IMR-90 (cell line): ENCODE measurements at regions not wholly inside any gene's neighbourhood (a gene's known extent, or its start where the extent isn't known, plus 50 kb on each side); places are given as distances from the start of the nearest gene placed in this dataset.

Experiments used
- ATAC-seq: fragments of 200-7000 bp; cut with Tn5 transposase; 2 replicates; pipeline ENCODE4 v1.9.1; 2020; ENCODE audit warnings: low read depth, mild to moderate bottlenecking, moderate library complexity
- BruUV-seq: library from RNA; stranded (reverse); fragments of 400-500 nt; replicated peaks from 2 replicates; lab custom pipeline; 2021; lab: Mats Ljungman, UMichigan
- CTCF ChIA-PET: fragments of 300-600 bp; formaldehyde crosslinking; extraction: SDS; loops from one replicate; lab custom pipeline; 2021; ENCODE audit warnings: antibody characterized with exemption; lab: Yijun Ruan, JAX
- POLR2A ChIA-PET: fragments of 300-600 bp; sonication (Branson Sonifier 250); formaldehyde crosslinking; loops from one replicate; lab custom pipeline; 2022; ENCODE audit warnings: antibody characterized with exemption; ENCODE audit not compliant: unreplicated experiment; lab: Charles Lee
- DNase-seq: peaks from one replicate; pipeline ENCODE4 v3.0.0; 2013
- H2AFZ ChIP-seq: replicated peaks from 2 replicates; pipeline ENCODE3; 2013; ENCODE audit warnings: low read length, mild to moderate bottlenecking; ENCODE audit not compliant: poor library complexity
- H2AK5ac ChIP-seq: 2 replicates; pipeline ENCODE4 v1.6.1; 2013; ENCODE audit warnings: low read depth, low read length, inconsistent platforms
- H2AK9ac ChIP-seq: replicated peaks from 2 replicates; pipeline ENCODE3; 2013; ENCODE audit warnings: mild to moderate bottlenecking, low read depth, low read length, moderate library complexity; ENCODE audit not compliant: poor library complexity
- H2BK120ac ChIP-seq: 2 replicates; pipeline ENCODE4 v1.6.1; 2013; ENCODE audit warnings: low read depth, low read length, inconsistent platforms
- H2BK15ac ChIP-seq: 3 replicates; pipeline ENCODE4 v1.6.1; 2013; ENCODE audit warnings: low read depth, low read length, inconsistent platforms
- H2BK20ac ChIP-seq: 2 replicates; pipeline ENCODE4 v1.6.1; 2013; ENCODE audit warnings: low read depth, mild to moderate bottlenecking, inconsistent platforms, low read length, moderate library complexity
- H2BK5ac ChIP-seq: 2 replicates; pipeline ENCODE4 v1.6.1; 2013; ENCODE audit warnings: mild to moderate bottlenecking, low read depth, low read length, inconsistent platforms; ENCODE audit not compliant: poor library complexity, severe bottlenecking
- H3K14ac ChIP-seq: replicated peaks from 2 replicates; pipeline ENCODE4 v1.6.1; 2013; ENCODE audit warnings: low read depth, low read length, inconsistent platforms
- H3K18ac ChIP-seq: 2 replicates; pipeline ENCODE4 v1.6.1; 2013; ENCODE audit warnings: low read depth, low read length, control low read depth
- H3K23ac ChIP-seq: 2 replicates; pipeline ENCODE4 v1.6.1; 2013; ENCODE audit warnings: low read depth, low read length, inconsistent platforms
- H3K27ac ChIP-seq: 2 replicates; pipeline ENCODE4 v1.5.1; 2013; ENCODE audit warnings: mild to moderate bottlenecking, control low read depth, low read length; ENCODE audit not compliant: insufficient read depth
- H3K27me3 ChIP-seq: 2 replicates; pipeline ENCODE4 v1.6.1; 2013; ENCODE audit warnings: low read length; ENCODE audit not compliant: control insufficient read depth, insufficient read depth
- H3K36me3 ChIP-seq: 2 replicates; pipeline ENCODE4 v1.6.1; 2013; ENCODE audit warnings: low read length, mixed read lengths; ENCODE audit not compliant: control insufficient read depth, insufficient read depth
- H3K4ac ChIP-seq: 2 replicates; pipeline ENCODE4 v1.6.1; 2013; ENCODE audit warnings: low read depth, low read length, inconsistent platforms
- H3K4me1 ChIP-seq: 2 replicates; pipeline ENCODE4 v1.6.1; 2013; ENCODE audit warnings: low read length, mixed read lengths; ENCODE audit not compliant: control insufficient read depth, insufficient read depth
- H3K4me2 ChIP-seq: 2 replicates; pipeline ENCODE4 v1.6.1; 2013; ENCODE audit warnings: low read depth, mild to moderate bottlenecking, control low read depth, low read length, moderate library complexity
- H3K4me3 ChIP-seq: 2 replicates; pipeline ENCODE4 v1.5.1; 2013; ENCODE audit warnings: low read depth, mild to moderate bottlenecking, control low read depth, low read length, moderate library complexity; ENCODE audit not compliant: insufficient read depth
- H3K56ac ChIP-seq: 2 replicates; pipeline ENCODE4 v1.6.1; 2013; ENCODE audit warnings: low read length, inconsistent platforms; ENCODE audit not compliant: insufficient read depth; ENCODE audit errors: extremely low read depth
- H3K79me1 ChIP-seq, 2 experiments: 2 replicates each; pipeline ENCODE4 v1.6.1; 2013; ENCODE audit warnings: low read length in 2 of 2, inconsistent platforms in 1 of 2, low read depth in 1 of 2
- H3K9ac ChIP-seq: 2 replicates; pipeline ENCODE4 v1.6.1; 2013; ENCODE audit warnings: low read depth, low read length, control low read depth
- H3K9me1 ChIP-seq: 2 replicates; pipeline ENCODE4 v1.6.1; 2013; ENCODE audit warnings: low read length, inconsistent platforms; ENCODE audit not compliant: insufficient read depth
- H3K9me3 ChIP-seq: 2 replicates; pipeline ENCODE4 v1.6.1; 2013; ENCODE audit warnings: low read length; ENCODE audit not compliant: control insufficient read depth, insufficient read depth
- H4K20me1 ChIP-seq: 2 replicates; pipeline ENCODE4 v1.6.1; 2013; ENCODE audit warnings: low read length, inconsistent platforms; ENCODE audit not compliant: insufficient read depth
- H4K5ac ChIP-seq: 2 replicates; pipeline ENCODE4 v1.6.1; 2013; ENCODE audit warnings: mild to moderate bottlenecking, low read depth, low read length, control low read depth
- H4K8ac ChIP-seq, 2 experiments: 2 replicates each; pipeline ENCODE4 v1.6.1; 2013; ENCODE audit warnings: low read depth in 2 of 2, low read length in 2 of 2, control low read depth in 1 of 2, inconsistent platforms in 1 of 2
- H4K91ac ChIP-seq: 2 replicates; pipeline ENCODE4 v1.6.1; 2013; ENCODE audit warnings: low read depth, low read length, inconsistent platforms; ENCODE audit not compliant: insufficient read depth
- CTCF ChIP-seq: conservative IDR thresholded peaks from 2 replicates; pipeline ENCODE4 v1.5.1; 2012; ENCODE audit warnings: mild to moderate bottlenecking, low read depth, low read length, improper control_type of control experiment
- WGBS, 2 experiments: methylation state at CpG; one replicate each; pipeline versions ENCODE4 v1.1.5 to v1.1.7; 2013; ENCODE audit warnings: missing lambda C conversion rate in 2 of 2; ENCODE audit not compliant: insufficient read length in 1 of 2; ENCODE audit errors: extremely low coverage in 2 of 2; 5-methylcytosine and 5-hydroxymethylcytosine counted together
- dilution Hi-C: fragments of 300-500 bp; cut with HindIII; formaldehyde crosslinking; loops from one replicate; pipeline ENCODE4 v1.14.3; 2018; ENCODE audit warnings: low sequenced_read_pairs; ENCODE audit not compliant: unreplicated experiment
- in situ Hi-C: fragments of 300-500 bp; cut with MboI; formaldehyde crosslinking; loops from 3 replicates; pipeline ENCODE4 v1.14.3; 2019; ENCODE audit warnings: low sequenced_read_pairs, inconsistent platforms, mixed read lengths
- intact Hi-C: fragments of 100-400 bp; cut with micrococcal nuclease; formaldehyde crosslinking; loops from 2 replicates; pipeline ENCODE4 v1.10.0; 2022
- TF ChIP-seq, protein P1 (sequence below): fragments of 150-350 bp; IDR thresholded peaks from 2 replicates; pipeline ENCODE4 v1.6.1; 2016; ENCODE audit warnings: low read depth, mild to moderate bottlenecking, low read length, moderate library complexity, borderline replicate concordance

GRCh38 chr4:158443731-158444130 lies 78.0 kb upstream of the RXFP1 start:
- dilution Hi-C loops = no loop called here
- BruUV-seq = no TSS peak
- CTCF ChIA-PET = no interaction called here

More at GRCh38 chr4:158443731-158444130, 78.0 kb upstream of the RXFP1 start:
- Histone ChIP-seq H2BK15ac (no peak overlapping the region), H4K5ac (no peak overlapping the region), H3K36me3 (no peaks in the 10 kb centered on the region), H2BK120ac (no peak overlapping the region), H4K20me1 (no peaks in the 10 kb centered on the region), H3K18ac (no peak overlapping the region), H3K27me3 (0 out of 2 replicates have a peak, but pooled peaks cover 1% of the 10 kb centered on the region), H3K14ac (no peak overlapping the region), H2BK5ac (no peak overlapping the region), H2AFZ (no peak overlapping the region), H3K4ac (no peak overlapping the region), H4K91ac (no peak overlapping the region), H3K9ac (no peak overlapping the region), H3K27ac (no peak overlapping the region), H3K79me1 (no peaks in the 10 kb centered on the region), H4K8ac (no peak overlapping the region), H3K4me1 (no peaks in the 10 kb centered on the region), H2AK9ac (no peak overlapping the region), H2AK5ac (no peak overlapping the region), H3K4me2 (no peak overlapping the region), H3K23ac (no peak overlapping the region), H2BK20ac (no peak overlapping the region), H3K9me3 (no peaks in the 10 kb centered on the region), H3K56ac (no peak overlapping the region), H3K9me1 (no peaks in the 10 kb centered on the region), H3K4me3 (no peak overlapping the region)
- WGBS, 2 experiments = no CpG with 5 or more reads among the region's 1 CpG
- intact Hi-C loops (no loop called here), in situ Hi-C loops (no loop called here)
- DNase-seq (no peak), ATAC-seq (no peak)
- POLR2A ChIA-PET = no interaction called here
- TF ChIP-seq CTCF = no peak
- TF ChIP-seq, protein P1, sequence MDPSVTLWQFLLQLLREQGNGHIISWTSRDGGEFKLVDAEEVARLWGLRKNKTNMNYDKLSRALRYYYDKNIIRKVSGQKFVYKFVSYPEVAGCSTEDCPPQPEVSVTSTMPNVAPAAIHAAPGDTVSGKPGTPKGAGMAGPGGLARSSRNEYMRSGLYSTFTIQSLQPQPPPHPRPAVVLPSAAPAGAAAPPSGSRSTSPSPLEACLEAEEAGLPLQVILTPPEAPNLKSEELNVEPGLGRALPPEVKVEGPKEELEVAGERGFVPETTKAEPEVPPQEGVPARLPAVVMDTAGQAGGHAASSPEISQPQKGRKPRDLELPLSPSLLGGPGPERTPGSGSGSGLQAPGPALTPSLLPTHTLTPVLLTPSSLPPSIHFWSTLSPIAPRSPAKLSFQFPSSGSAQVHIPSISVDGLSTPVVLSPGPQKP = no peak
